Neural cell (in vitro differentiated cells): ENCODE measurements at regions not wholly inside any gene's neighbourhood (a gene's known extent, or its start where the extent isn't known, plus 50 kb on each side); places are given as distances from the start of the nearest gene placed in this dataset.

Experiments
- EP300 ChIP-seq: fragments of 450-650 bp; conservative IDR thresholded peaks from 2 replicates; pipeline ENCODE4 v1.6.1; 2014; ENCODE audit warnings: antibody characterized with exemption, mild to moderate bottlenecking, moderate library complexity; ENCODE audit not compliant: poor library complexity, severe bottlenecking
- EZH2 ChIP-seq: fragments of 200-600, 300-800 bp; shearing (Covaris generic), sonication (generic); IDR thresholded peaks from 2 replicates; pipeline ENCODE4 v1.6.1; 2014; ENCODE audit warnings: antibody characterized with exemption, low read length, borderline replicate concordance, mild to moderate bottlenecking; ENCODE audit not compliant: insufficient read depth, poor library complexity, severe bottlenecking
- MXI1 ChIP-seq: fragments of 450-650 bp; conservative IDR thresholded peaks from 2 replicates; pipeline ENCODE4 v1.6.1; 2014; ENCODE audit warnings: antibody characterized with exemption, mild to moderate bottlenecking; ENCODE audit not compliant: poor library complexity, severe bottlenecking
- POLR2AphosphoS5 ChIP-seq: IDR thresholded peaks from 2 replicates; pipeline ENCODE4 v1.6.1; 2012
- RAD21 ChIP-seq: fragments of 450-650 bp; conservative IDR thresholded peaks from 2 replicates; pipeline ENCODE4 v1.6.1; 2014; ENCODE audit warnings: antibody characterized with exemption, mild to moderate bottlenecking, moderate library complexity
- SMC3 ChIP-seq: fragments of 450-650 bp; conservative IDR thresholded peaks from 2 replicates; pipeline ENCODE4 v1.6.1; 2014; ENCODE audit warnings: antibody characterized with exemption, mild to moderate bottlenecking, moderate library complexity; ENCODE audit not compliant: poor library complexity
- TAF1 ChIP-seq: IDR thresholded peaks from 2 replicates; pipeline ENCODE4 v1.6.1; 2012; ENCODE audit warnings: low read depth
- TF ChIP-seq, protein P1 (sequence below): fragments of 450-650 bp; IDR thresholded peaks from 2 replicates; pipeline ENCODE4 v1.5.1; 2014; ENCODE audit warnings: antibody characterized with exemption, mild to moderate bottlenecking, moderate library complexity; ENCODE audit not compliant: poor library complexity, severe bottlenecking
- TF ChIP-seq, protein P2 (sequence below): IDR thresholded peaks from 2 replicates; pipeline ENCODE4 v1.6.1; 2012; ENCODE audit warnings: borderline replicate concordance

DNA sequence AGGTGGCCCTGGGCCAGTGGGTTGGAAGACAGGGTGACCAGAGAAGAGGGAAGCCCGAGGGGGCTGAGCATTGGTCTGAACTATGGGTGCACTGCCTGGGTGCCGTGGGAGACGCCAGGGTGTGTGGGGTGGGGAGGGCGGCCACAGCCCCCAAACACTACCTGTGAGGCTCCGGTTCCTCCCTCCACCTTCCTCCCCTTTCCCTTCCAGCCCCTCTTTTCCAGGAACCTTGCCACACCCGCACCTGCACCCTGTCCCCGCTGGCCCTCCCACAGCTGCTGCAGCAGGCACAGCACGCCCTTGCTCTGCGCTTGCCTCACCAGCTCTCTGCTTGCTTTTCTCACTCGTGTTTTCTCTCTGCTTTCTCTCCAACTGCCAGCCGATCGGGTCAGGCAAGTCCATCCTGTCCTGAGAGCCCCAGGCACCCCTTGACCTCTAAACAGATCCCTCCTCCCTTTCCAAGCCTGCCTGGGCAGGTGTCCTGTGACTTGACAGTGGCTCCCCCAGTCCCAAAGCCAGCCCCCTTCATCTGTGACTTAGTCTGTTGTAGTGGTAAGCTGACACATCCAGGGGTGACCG lies 193.7 kb downstream of the MSX2 start:
- no peak for TF ChIP-seq SMC3
- TF ChIP-seq, protein P1, sequence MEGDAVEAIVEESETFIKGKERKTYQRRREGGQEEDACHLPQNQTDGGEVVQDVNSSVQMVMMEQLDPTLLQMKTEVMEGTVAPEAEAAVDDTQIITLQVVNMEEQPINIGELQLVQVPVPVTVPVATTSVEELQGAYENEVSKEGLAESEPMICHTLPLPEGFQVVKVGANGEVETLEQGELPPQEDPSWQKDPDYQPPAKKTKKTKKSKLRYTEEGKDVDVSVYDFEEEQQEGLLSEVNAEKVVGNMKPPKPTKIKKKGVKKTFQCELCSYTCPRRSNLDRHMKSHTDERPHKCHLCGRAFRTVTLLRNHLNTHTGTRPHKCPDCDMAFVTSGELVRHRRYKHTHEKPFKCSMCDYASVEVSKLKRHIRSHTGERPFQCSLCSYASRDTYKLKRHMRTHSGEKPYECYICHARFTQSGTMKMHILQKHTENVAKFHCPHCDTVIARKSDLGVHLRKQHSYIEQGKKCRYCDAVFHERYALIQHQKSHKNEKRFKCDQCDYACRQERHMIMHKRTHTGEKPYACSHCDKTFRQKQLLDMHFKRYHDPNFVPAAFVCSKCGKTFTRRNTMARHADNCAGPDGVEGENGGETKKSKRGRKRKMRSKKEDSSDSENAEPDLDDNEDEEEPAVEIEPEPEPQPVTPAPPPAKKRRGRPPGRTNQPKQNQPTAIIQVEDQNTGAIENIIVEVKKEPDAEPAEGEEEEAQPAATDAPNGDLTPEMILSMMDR, result no peak
- no peak for TF ChIP-seq EP300
- no peak for TF ChIP-seq EZH2
- TF ChIP-seq POLR2AphosphoS5, result no peak
- no peak for TF ChIP-seq TAF1
- TF ChIP-seq MXI1, result no peak
- TF ChIP-seq, protein P2, sequence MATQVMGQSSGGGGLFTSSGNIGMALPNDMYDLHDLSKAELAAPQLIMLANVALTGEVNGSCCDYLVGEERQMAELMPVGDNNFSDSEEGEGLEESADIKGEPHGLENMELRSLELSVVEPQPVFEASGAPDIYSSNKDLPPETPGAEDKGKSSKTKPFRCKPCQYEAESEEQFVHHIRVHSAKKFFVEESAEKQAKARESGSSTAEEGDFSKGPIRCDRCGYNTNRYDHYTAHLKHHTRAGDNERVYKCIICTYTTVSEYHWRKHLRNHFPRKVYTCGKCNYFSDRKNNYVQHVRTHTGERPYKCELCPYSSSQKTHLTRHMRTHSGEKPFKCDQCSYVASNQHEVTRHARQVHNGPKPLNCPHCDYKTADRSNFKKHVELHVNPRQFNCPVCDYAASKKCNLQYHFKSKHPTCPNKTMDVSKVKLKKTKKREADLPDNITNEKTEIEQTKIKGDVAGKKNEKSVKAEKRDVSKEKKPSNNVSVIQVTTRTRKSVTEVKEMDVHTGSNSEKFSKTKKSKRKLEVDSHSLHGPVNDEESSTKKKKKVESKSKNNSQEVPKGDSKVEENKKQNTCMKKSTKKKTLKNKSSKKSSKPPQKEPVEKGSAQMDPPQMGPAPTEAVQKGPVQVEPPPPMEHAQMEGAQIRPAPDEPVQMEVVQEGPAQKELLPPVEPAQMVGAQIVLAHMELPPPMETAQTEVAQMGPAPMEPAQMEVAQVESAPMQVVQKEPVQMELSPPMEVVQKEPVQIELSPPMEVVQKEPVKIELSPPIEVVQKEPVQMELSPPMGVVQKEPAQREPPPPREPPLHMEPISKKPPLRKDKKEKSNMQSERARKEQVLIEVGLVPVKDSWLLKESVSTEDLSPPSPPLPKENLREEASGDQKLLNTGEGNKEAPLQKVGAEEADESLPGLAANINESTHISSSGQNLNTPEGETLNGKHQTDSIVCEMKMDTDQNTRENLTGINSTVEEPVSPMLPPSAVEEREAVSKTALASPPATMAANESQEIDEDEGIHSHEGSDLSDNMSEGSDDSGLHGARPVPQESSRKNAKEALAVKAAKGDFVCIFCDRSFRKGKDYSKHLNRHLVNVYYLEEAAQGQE, result no peak
- TF ChIP-seq RAD21, result no peak
